GM18858 (cell line): ENCODE measurements at regions not wholly inside any gene's neighbourhood (a gene's known extent, or its start where the extent isn't known, plus 50 kb on each side); places are given as distances from the start of the nearest gene placed in this dataset.

Experiments used
- ATAC-seq: cut with Tn5 transposase; IDR thresholded peaks from one replicate; pipeline ENCODE4 v1.9.1; 2021; ENCODE audit not compliant: unreplicated experiment

DNA sequence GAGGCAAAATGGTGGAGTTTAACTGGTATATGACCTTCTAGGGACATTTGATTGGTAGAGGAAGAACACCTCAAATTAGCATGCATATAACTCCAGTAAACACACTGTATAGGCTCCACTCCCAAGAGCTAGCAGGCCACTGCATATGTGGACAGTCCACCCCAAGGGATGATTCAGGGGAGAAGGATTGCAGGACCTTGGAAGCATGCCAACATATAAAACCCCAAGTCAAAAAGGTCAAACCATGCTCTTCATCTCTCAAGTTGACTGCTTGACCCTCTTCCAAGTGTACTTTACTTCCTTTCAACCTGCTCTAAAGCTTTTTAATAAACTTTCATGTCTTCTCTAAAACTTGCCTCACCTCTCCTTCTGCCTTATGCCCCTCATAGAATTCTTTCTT, 459.9 kb upstream of the CCDC179 start:
- ATAC-seq: no peak

DNA sequence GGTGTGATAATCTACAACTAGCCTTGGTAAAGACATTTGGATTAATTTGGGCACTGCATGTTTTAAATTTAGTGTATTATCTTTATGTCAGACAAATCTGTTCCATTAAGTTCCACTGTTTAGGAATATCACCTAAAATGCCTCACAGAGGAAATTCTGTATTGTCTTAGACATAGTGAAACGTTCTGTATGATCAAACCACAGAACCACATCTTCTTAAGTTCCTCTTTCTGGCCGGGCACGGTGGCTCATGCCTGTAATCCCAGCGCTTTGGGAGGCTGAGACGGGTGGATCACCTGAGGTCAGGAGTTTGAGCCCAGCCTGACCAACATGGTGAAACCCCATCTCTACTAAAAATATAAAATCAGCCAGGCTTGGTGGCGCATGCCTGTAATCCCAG, 475.3 kb upstream of the CCDC179 start:
- peak; percentile 67 for ATAC-seq

DNA sequence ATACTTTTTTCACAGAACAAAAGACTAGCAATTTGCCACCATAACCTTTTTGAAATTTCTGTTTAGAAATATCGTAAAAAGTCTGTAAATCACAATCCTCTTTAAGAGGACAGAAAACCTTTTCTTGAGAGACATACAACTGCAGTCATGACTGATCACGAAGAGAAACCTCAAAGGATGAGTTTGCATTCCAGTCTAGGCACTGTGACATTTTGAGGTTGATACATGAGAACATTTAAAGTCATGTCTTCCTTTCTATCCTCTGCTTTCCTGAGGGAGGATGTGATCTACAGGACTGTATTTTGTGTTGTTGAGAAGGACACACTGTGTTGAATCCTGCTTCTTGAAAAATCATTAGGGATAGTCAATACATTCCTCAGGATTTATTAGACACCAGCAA, 476.7 kb upstream of the CCDC179 start:
- ATAC-seq: no peak

- no peak for ATAC-seq
These were observed 493.3 kb upstream of the CCDC179 start for GRCh38 chr11:23353611-23354010.

DNA sequence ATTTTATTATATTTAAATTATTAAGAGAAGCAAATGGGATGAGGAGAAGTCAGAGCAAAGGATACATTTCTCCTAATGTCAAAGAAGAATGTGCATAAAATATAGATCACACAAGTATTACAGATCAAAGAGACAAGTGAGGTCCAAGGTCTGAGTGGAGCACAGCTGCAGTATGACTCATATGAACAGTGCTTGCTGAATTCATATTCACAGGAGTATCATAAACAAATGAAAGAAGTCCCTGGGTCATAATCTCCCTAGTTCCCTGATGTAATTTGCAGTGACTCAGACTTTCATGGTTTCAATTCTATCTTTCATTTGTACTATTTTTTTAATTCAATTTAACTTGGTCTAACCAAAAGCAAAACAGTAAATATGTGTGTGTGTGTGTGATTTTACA, 499.0 kb upstream of the CCDC179 start:
- ATAC-seq: no peak

GRCh38 chr11:23364076-23364475, 503.8 kb upstream of the CCDC179 start:
- ATAC-seq: no peak

- ATAC-seq: no peak
These were observed 510.5 kb upstream of the CCDC179 start for GRCh38 chr11:23370580-23371275.

GRCh38 chr11:23377909-23378308, 517.6 kb upstream of the CCDC179 start:
- ATAC-seq: no peak

GRCh38 chr11:23391031-23391430, 530.8 kb upstream of the CCDC179 start:
- no peak for ATAC-seq

DNA sequence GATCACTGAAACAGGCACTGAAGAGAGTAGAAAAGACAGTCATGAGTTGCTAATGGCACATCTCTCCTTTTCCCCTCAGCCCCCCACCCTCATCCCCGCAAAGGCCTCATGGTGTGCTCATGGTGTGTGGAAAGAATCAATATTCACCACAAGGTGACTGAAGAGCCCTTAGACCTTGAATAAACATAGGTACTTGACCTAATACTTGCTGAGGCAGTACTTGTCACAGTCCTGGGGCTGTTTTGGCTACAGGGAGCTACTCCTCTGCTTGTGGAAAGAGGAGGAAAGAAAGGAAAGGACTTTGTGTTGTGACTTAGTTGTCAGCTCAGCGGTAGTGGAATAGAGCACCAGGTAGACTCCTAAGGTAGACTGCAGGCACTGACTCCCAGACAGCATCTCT, 537.8 kb upstream of the CCDC179 start:
- ATAC-seq: no peak

DNA sequence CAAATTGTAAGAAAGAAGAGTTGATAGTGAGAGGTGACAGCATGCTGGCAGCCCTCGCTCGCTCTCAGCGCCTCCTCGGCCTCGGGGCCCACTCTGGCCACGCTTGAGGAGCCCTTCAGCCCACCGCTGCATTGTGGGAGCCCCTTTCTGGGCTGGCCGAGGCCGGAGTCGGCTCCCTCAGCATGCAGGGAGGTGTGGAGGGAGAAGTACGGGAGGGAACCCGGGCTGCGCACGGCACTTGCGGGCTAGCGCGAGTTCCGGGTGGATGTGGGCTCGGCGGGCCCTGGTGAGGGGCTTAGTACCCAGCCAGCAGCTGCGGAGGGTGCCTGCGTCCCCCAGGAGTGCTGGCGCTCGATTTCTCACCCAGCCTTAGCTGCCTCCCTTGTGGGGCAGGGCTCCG, 539.7 kb upstream of the CCDC179 start:
- no peak for ATAC-seq

DNA sequence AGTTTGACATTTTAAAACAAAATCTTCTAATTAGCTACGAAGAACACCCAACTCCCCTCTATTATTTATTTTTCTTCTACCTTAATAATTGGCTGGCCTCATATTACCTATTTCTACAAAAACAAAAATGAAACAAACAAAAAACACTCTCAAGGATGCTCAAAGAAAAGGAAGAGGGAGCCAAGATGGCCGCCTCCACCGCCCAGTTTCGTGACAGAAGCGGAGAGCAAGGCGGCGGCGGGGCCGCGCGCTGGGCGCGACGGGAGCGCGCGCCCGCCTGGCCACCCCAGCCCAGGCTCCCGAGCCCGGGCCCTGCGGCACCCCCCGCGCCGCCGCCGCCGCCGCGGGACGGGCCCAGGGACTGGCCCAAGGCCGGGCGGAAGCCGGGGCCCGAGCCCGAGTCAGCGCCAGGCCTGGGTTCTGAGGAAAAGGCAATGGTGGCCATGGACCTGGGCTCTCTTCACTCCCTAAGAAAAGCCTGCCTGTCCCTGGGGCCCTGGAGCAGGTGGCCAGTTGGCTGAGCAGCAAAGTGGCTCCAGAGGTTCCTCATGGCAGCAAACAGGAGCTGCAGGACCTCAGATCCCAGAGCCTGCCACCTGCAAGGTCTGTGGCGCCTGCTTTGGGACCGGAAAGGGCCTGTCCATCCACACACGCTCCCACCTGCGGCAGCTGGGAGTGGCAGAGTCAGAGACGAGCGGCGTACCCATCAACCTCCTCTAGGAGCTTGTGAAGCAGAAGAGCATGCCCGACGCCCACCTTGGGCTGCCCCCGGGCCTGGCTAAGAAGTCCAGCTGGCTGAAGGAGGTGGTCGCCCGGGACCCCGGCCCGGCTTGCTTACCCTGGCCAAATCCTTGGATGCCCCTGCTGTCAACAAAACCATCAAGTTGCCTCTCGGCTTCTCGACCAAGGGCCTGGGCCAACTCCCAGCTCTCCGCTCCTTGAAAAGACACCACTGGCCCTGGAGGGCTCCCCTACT, 543.2 kb upstream of the CCDC179 start:
- ATAC-seq: no peak

DNA sequence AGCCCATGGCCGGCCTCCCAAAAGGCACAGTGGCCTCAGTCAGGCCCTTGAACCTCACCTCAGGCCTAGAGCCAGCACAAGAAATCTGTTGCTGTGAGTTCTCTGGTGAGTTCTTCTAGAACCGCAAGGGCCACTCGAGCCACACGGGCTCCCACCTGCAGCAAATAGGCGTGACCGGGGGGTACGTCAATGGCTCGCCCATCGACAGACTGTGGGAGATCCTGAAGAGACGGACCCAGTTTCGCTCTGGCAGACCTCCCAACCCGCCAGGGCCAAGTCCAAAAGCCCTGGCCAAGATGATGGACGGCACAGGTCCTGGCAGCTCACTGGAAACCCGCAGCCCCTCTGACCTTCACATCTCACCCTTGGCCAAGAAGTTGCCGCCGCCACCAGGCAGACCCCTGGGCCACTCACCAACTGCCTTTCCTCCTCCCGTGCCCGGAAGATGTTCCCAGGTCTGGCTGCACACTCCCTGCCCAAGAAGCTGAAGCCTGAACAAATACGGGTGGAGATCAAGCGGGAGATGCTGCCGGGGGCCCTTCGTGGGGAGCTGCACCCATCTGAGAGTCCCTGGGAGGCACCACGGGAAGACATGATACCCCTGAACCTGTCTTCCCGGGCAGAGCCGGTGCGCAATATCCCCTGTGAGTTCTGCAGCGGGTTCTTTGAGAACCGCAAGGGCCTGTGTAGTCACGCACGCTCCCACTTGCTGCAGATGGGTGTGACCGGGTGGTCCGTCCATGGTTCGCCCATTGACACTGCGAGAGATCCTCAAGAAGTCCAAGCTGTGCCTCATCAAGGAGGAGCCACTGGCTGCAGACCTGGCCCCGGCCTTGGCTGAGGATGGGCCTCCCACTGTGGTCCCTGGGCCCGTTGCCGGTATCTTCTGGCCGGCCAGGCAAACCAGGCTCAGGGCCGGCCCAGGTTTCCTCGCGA, 544.2 kb upstream of the CCDC179 start:
- no peak for ATAC-seq

GRCh38 chr11:23405350-23405937, 545.2 kb upstream of the CCDC179 start:
- no peak for ATAC-seq

GRCh38 chr11:23406131-23406819, 546.0 kb upstream of the CCDC179 start:
- no peak for ATAC-seq

- no peak for ATAC-seq
These were observed 552.8 kb upstream of the CCDC179 start for GRCh38 chr11:23413057-23413456.

- no peak for ATAC-seq
These were observed 562.8 kb upstream of the CCDC179 start for GRCh38 chr11:23423104-23423503.

DNA sequence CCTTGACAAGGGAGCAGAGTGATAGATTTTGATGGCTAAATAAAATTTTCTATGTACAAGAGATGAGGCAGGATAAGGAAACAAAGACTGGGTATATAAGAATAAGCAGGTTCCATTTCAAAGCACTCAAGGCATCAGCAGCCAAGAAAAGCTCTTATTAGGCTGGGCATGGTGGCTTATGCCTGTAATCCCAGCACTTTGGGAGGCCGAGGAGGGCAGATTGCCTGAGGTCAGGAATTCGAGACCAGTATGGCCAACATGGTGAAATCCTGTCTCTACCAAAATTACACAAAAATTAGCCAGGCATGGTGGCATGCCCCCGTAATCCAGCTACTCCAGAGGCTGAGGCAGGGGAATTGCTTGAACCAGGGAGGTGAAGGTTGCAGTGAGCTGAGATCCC, 563.4 kb upstream of the CCDC179 start:
- no peak for ATAC-seq

- no peak for ATAC-seq
These were observed 565.1 kb upstream of the CCDC179 start for GRCh38 chr11:23425381-23425780.

- ATAC-seq: no peak
These were observed 569.3 kb upstream of the CCDC179 start for GRCh38 chr11:23429569-23429968.
